HepG2 (cell line): ENCODE measurements at regions not wholly inside any gene's neighbourhood (a gene's known extent, or its start where the extent isn't known, plus 50 kb on each side); places are given as distances from the start of the nearest gene placed in this dataset.

Experiments used
- ATAC-seq: fragments of 200-7000 bp; cut with Tn5 transposase; 3 replicates; pipeline ENCODE4 v1.9.1; 2020; ENCODE audit warnings: mild to moderate bottlenecking, moderate library complexity
- BruUV-seq: library from RNA; stranded (reverse); fragments of 400-500 nt; replicated peaks from 2 replicates; lab custom pipeline; 2021; lab: Mats Ljungman, UMichigan
- CTCF ChIA-PET: fragments of 300-600 bp; formaldehyde crosslinking; extraction: SDS; loops from one replicate; lab custom pipeline; 2021; ENCODE audit warnings: low total read pairs, inconsistent platforms, low intra/inter-chr PET ratio; lab: Yijun Ruan, JAX
- POLR2A ChIA-PET: fragments of 350-600 bp; sonication (Branson Sonifier 250); formaldehyde crosslinking; loops from one replicate; lab custom pipeline; 2020; ENCODE audit warnings: antibody characterized with exemption, inconsistent platforms; lab: Yijun Ruan, JAX
- DNase-seq: peaks from one replicate; pipeline ENCODE4 v3.0.0-alpha.2; 2015; ENCODE audit warnings: low spot score
- FAIRE-seq: peaks from 3 replicates; lab custom pipeline; 2011; peaks lifted over from hg19 to GRCh38; lab: Jason Lieb, UNC
- H2AFZ ChIP-seq: one replicate; pipeline ENCODE4 v1.6.1; 2011; ENCODE audit warnings: low read length, inconsistent platforms
- H3K27ac ChIP-seq: fragments of 300-600 bp; 3 replicates; pipeline ENCODE4 v1.8.0; 2011; ENCODE audit warnings: mixed run types, mild to moderate bottlenecking, mixed read lengths, low read length, inconsistent platforms; ENCODE audit not compliant: insufficient read depth; ENCODE audit errors: extremely low read length
- H3K27me3 ChIP-seq, 2 experiments: fragments of 200-600 bp in 1 of 2; 2 replicates in 1 of 2; 3 replicates in 1 of 2; pipeline versions ENCODE4 v1.6.0 to v1.8.0; 2011; ENCODE audit warnings: low read length in 2 of 2, mild to moderate bottlenecking in 2 of 2, moderate library complexity in 2 of 2, inconsistent platforms in 1 of 2; ENCODE audit not compliant: insufficient read depth in 2 of 2, control insufficient read depth in 1 of 2
- H3K36me3 ChIP-seq, 2 experiments: fragments of 200-600 bp in 1 of 2; replicated peaks in 1 of 2; 2 replicates in 1 of 2; 3 replicates in 1 of 2; pipeline versions ENCODE4 v1.5.1 to v1.8.0; 2011; ENCODE audit warnings: low read length in 2 of 2, inconsistent platforms in 1 of 2; ENCODE audit not compliant: insufficient read depth in 2 of 2, control insufficient read depth in 1 of 2
- H3K4me1 ChIP-seq: 2 replicates; pipeline ENCODE4 v1.5.1; 2012; ENCODE audit warnings: low read length, inconsistent platforms; ENCODE audit not compliant: insufficient read depth
- H3K4me2 ChIP-seq: 2 replicates; pipeline ENCODE4 v1.6.0; 2011; ENCODE audit warnings: low read depth, low read length, inconsistent platforms
- H3K4me3 ChIP-seq, 3 experiments: fragments of 200-600 bp in 1 of 3; sonication (generic), shearing (Covaris generic) in 1 of 3; replicated peaks in 1 of 3; 2 replicates each; pipeline ENCODE4 v1.5.1; 2011 to 2016; ENCODE audit warnings: low read length in 3 of 3, inconsistent platforms in 2 of 3, low read depth in 2 of 3, mild to moderate bottlenecking in 2 of 3, control low read depth in 1 of 3, mixed read lengths in 1 of 3; ENCODE audit not compliant: insufficient read depth in 1 of 3
- H3K79me2 ChIP-seq: one replicate; pipeline ENCODE4 v1.6.1; 2011; ENCODE audit warnings: low read length, inconsistent platforms; ENCODE audit not compliant: insufficient read depth
- H3K9ac ChIP-seq: 2 replicates; pipeline ENCODE4 v1.6.0; 2011; ENCODE audit warnings: mild to moderate bottlenecking, low read depth, low read length, inconsistent platforms; ENCODE audit not compliant: insufficient read depth
- H3K9me3 ChIP-seq: 2 replicates; pipeline ENCODE4 v1.5.1; 2012; ENCODE audit warnings: mild to moderate bottlenecking, low read length
- H4K20me1 ChIP-seq: 2 replicates; pipeline ENCODE4 v1.6.0; 2011; ENCODE audit warnings: inconsistent platforms, mild to moderate bottlenecking, low read length, moderate library complexity; ENCODE audit not compliant: insufficient read depth
- ATF1 ChIP-seq: IDR thresholded peaks from 2 replicates; pipeline ENCODE4 v1.6.1; 2016; ENCODE audit warnings: mild to moderate bottlenecking, control low read depth
- HIVEP1 ChIP-seq: sonication (generic); formaldehyde crosslinking; IDR thresholded peaks from 2 replicates; pipeline ENCODE4 v1.4.0; 2020; ENCODE audit warnings: mild to moderate bottlenecking, missing genetic modification reagents
- HMGA1 ChIP-seq: sonication (generic); formaldehyde crosslinking; conservative IDR thresholded peaks from 2 replicates; pipeline ENCODE4 v1.4.0; 2020; ENCODE audit warnings: missing genetic modification reagents
- IRX3 ChIP-seq: sonication (generic); formaldehyde crosslinking; IDR thresholded peaks from 2 replicates; pipeline ENCODE4 v1.8.1; 2023; ENCODE audit warnings: mild to moderate bottlenecking, low read depth, missing genetic modification reagents, borderline replicate concordance
- KDM5A ChIP-seq: fragments of 200-600 bp; sonication (generic); IDR thresholded peaks from 2 replicates; pipeline ENCODE4 v1.7.0; 2018; ENCODE audit warnings: antibody characterized with exemption, mild to moderate bottlenecking, low read length, borderline replicate concordance
- KMT2A ChIP-seq: sonication (generic); formaldehyde crosslinking; IDR thresholded peaks from 2 replicates; pipeline ENCODE4 v1.4.0; 2020; ENCODE audit warnings: missing genetic modification reagents
- NCOA2 ChIP-seq: sonication (generic); formaldehyde crosslinking; IDR thresholded peaks from 2 replicates; pipeline ENCODE4 v1.8.0; 2022; ENCODE audit warnings: inconsistent platforms
- NFKB2 ChIP-seq: sonication (generic); formaldehyde crosslinking; IDR thresholded peaks from 2 replicates; pipeline ENCODE4 v1.4.0; 2020; ENCODE audit warnings: missing genetic modification reagents, borderline replicate concordance
- TAF15 ChIP-seq: fragments of 200-400 bp; formaldehyde crosslinking; IDR thresholded peaks from one replicate; pipeline ENCODE4 v1.6.1; 2018; ENCODE audit warnings: mild to moderate bottlenecking, low read depth, low read length; ENCODE audit not compliant: poor library complexity, severe bottlenecking
- YEATS4 ChIP-seq: sonication (generic); formaldehyde crosslinking; IDR thresholded peaks from 2 replicates; pipeline ENCODE4 v1.4.0; 2020; ENCODE audit warnings: missing genetic modification reagents, borderline replicate concordance
- ZBTB21 ChIP-seq: sonication (generic); formaldehyde crosslinking; IDR thresholded peaks from 2 replicates; pipeline ENCODE4 v1.4.0; 2020; ENCODE audit warnings: missing genetic modification reagents
- ZBTB43 ChIP-seq: sonication (generic); formaldehyde crosslinking; conservative IDR thresholded peaks from 2 replicates; pipeline ENCODE4 v1.4.0; 2020; ENCODE audit warnings: missing genetic modification reagents
- ZKSCAN5 ChIP-seq: sonication (generic); formaldehyde crosslinking; IDR thresholded peaks from 2 replicates; pipeline ENCODE4 v1.5.1; 2020; ENCODE audit warnings: mild to moderate bottlenecking, missing genetic modification reagents
- ZNF143 ChIP-seq: sonication (generic); formaldehyde crosslinking; IDR thresholded peaks from 2 replicates; pipeline ENCODE4 v1.4.0; 2020; ENCODE audit warnings: missing genetic modification reagents
- ZNF232 ChIP-seq: sonication (generic); formaldehyde crosslinking; IDR thresholded peaks from 2 replicates; pipeline ENCODE4 v1.4.0; 2020; ENCODE audit warnings: missing genetic modification reagents, borderline replicate concordance
- ZNF7 ChIP-seq: IDR thresholded peaks from 2 replicates; pipeline ENCODE4 v1.6.1; 2016; ENCODE audit warnings: missing biosample characterization, missing genetic modification reagents
- ZNF776 ChIP-seq: sonication (generic); formaldehyde crosslinking; IDR thresholded peaks from 2 replicates; pipeline ENCODE4 v1.4.0; 2020; ENCODE audit warnings: mild to moderate bottlenecking, missing genetic modification reagents
- ZNF781 ChIP-seq: sonication (generic); formaldehyde crosslinking; IDR thresholded peaks from 2 replicates; pipeline ENCODE4 v1.5.1; 2020; ENCODE audit warnings: borderline replicate concordance, mild to moderate bottlenecking, missing genetic modification reagents; ENCODE audit errors: not compliant biosample characterization
- ZNF782 ChIP-seq: sonication (generic); formaldehyde crosslinking; IDR thresholded peaks from 2 replicates; pipeline ENCODE4 v1.4.0; 2020; ENCODE audit warnings: missing genetic modification reagents, mild to moderate bottlenecking, borderline replicate concordance
- WGBS: methylation state at CpG from one replicate; pipeline ENCODE4 v1.1.6; 2017; ENCODE audit warnings: low lambda C conversion rate; 5-methylcytosine and 5-hydroxymethylcytosine counted together
- in situ Hi-C: cut with HindIII; loops from 2 replicates; pipeline ENCODE4 v1.10.0; 2017; ENCODE audit warnings: low pct_unique_long_range_greater_than_20kb; ENCODE audit not compliant: extremely low pct_ligation_motif_present
- intact Hi-C: fragments of 100-400 bp; cut with micrococcal nuclease; formaldehyde crosslinking; loops from one replicate; pipeline ENCODE4 v1.10.0; 2022; ENCODE audit not compliant: unreplicated experiment

- DNase-seq: no peak
- no peak overlapping the region for H3K9ac ChIP-seq
- H2AFZ ChIP-seq: no peak overlapping the region
- TF ChIP-seq ZNF776 (CRISPR knock-in tag) (no peak), HIVEP1 (CRISPR knock-in tag) (no peak), ZNF143 (CRISPR knock-in tag) (no peak), KMT2A (CRISPR knock-in tag) (no peak), ZNF7 (CRISPR knock-in tag) (no peak), NCOA2 (no peak), IRX3 (CRISPR knock-in tag) (no peak), ZNF782 (CRISPR knock-in tag) (no peak)
- TF ChIP-seq, all 625 proteins: peak for 0
- Histone ChIP-seq H3K9me3 (no peaks in the 10 kb centered on the region), H3K4me1 (no peaks in the 10 kb centered on the region), H3K79me2 (no peaks in the 10 kb centered on the region), H3K27ac (no peak overlapping the region), H3K36me3 (no peaks in the 10 kb centered on the region), H4K20me1 (no peaks in the 10 kb centered on the region), H3K4me2 (no peak overlapping the region), H3K27me3 (no peaks in the 10 kb centered on the region), H3K4me3 (no peak overlapping the region)
- ATAC-seq: no peak
- ChIA-PET POLR2A (no interaction called here), CTCF (no interaction called here)
- no peak for FAIRE-seq
- 14% methylated on average over 4 of the region's 4 CpGs for WGBS
- in situ Hi-C loops (no loop called here), intact Hi-C loops (no loop called here)
- BruUV-seq: no TSS peak
These were observed 541.0 kb upstream of the SPTLC3 start for GRCh38 chr20:12467758-12468157.

DNA sequence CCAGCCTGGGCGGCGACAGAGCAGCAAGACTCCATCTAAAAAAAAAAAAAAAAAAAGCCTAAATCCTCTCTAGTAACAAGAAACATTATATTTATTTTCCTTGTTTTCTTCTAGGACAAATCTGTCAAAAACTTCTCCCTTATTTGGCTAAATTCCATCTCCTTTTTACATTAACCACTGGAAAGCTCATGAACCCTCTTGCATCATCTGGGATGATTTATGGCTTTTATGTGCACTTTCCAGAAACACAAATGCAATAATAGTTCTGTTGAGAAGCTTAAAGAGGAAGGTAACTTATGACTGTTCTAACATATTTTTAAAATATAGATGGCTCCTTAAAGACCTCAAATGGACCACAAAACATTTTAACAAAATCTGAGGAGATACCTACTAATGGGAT is 526.1 kb upstream of the SPTLC3 start:
- no TSS peak for BruUV-seq
- intact Hi-C loops: no loop called here
- H3K27me3 ChIP-seq: no peaks in the 10 kb centered on the region
- WGBS: 36% methylated on average over 2 of the region's 2 CpGs
- FAIRE-seq (no peak), DNase-seq (no peak), ATAC-seq (no peak)
- no peak overlapping the region for H3K27ac ChIP-seq
- in situ Hi-C loops: no loop called here
- no peaks in the 10 kb centered on the region for H3K79me2 ChIP-seq
- no peaks in the 10 kb centered on the region for H3K36me3 ChIP-seq
- no peaks in the 10 kb centered on the region for H4K20me1 ChIP-seq
- H3K4me2 ChIP-seq: no peak overlapping the region
- H2AFZ ChIP-seq: no peak overlapping the region
- POLR2A ChIA-PET: no interaction called here
- no peak overlapping the region for H3K4me3 ChIP-seq
- TF ChIP-seq HMGA1 (CRISPR knock-in tag): no peak
- no peak for TF ChIP-seq KDM5A
- TF ChIP-seq ZBTB21 (CRISPR knock-in tag): no peak
- TF ChIP-seq ZNF781 (CRISPR knock-in tag): no peak
- TF ChIP-seq TAF15: no peak
- no peak for TF ChIP-seq ZBTB43 (CRISPR knock-in tag)
- TF ChIP-seq ZNF232 (CRISPR knock-in tag): no peak
- TF ChIP-seq ZKSCAN5 (CRISPR knock-in tag): no peak
- TF ChIP-seq YEATS4: no peak
- no peak for TF ChIP-seq ZNF143 (CRISPR knock-in tag)
- TF ChIP-seq ATF1: no peak
- TF ChIP-seq NFKB2 (CRISPR knock-in tag): no peak
- H3K9me3 ChIP-seq: no peaks in the 10 kb centered on the region
- no peak overlapping the region for H3K9ac ChIP-seq
- H3K4me1 ChIP-seq: no peaks in the 10 kb centered on the region
- CTCF ChIA-PET: no interaction called here
